ENCODE measurements at regions not wholly inside any gene's neighbourhood (a gene's known extent, or its start where the extent isn't known, plus 50 kb on each side); places are given as distances from the start of the nearest gene placed in this dataset.
A peak's percentile ranks its signal among the peaks of the same experiment; 100 is the strongest.

- Histone ChIP-seq H3K4me3 (ENCODE audit: low read length in 3 of 3) (no peak overlapping the region), H3K27ac (ENCODE audit: low read depth in 2 of 2, low read length in 2 of 2) (no peak overlapping the region), H3K4me1 (ENCODE audit: control insufficient read depth in 2 of 3, insufficient read depth in 2 of 3, low read depth in 1 of 3, low read length in 3 of 3) (no peaks in the 10 kb centered on the region), H3K9me3 (ENCODE audit: control insufficient read depth in 2 of 3, insufficient read depth in 1 of 3, low read length in 3 of 3) (no peaks in the 10 kb centered on the region), H3K27me3 (ENCODE audit: control insufficient read depth, insufficient read depth, low read length) (no peaks in the 10 kb centered on the region), H3K9ac (ENCODE audit: low read length in 3 of 3) (no peak overlapping the region), H3K36me3 (ENCODE audit: control insufficient read depth in 2 of 3, insufficient read depth in 3 of 3, low read length in 3 of 3) (no peaks in the 10 kb centered on the region)
- no peak for TF ChIP-seq CTCF (IDR thresholded peaks at IDR 0.05; ENCODE audit: borderline replicate concordance, extremely low read depth, insufficient read depth)
- intact Hi-C loops (cut with DNase I) = no loop called here
- DNase-seq (no peak), FAIRE-seq (no peak)
These were observed 66.8 kb upstream of the BCHE start for GRCh38 chr3:165903885-165904630.

- Histone ChIP-seq H3K27me3 (ENCODE audit: control insufficient read depth, insufficient read depth, low read length) (no peaks in the 10 kb centered on the region), H3K9me3 (ENCODE audit: control insufficient read depth in 2 of 3, insufficient read depth in 1 of 3, low read length in 3 of 3) (no peaks in the 10 kb centered on the region), H3K4me3 (ENCODE audit: low read length in 3 of 3) (no peak overlapping the region), H3K27ac (ENCODE audit: low read depth in 2 of 2, low read length in 2 of 2) (no peak overlapping the region), H3K4me1 (ENCODE audit: control insufficient read depth in 2 of 3, insufficient read depth in 2 of 3, low read depth in 1 of 3, low read length in 3 of 3) (no peaks in the 10 kb centered on the region), H3K36me3 (ENCODE audit: control insufficient read depth in 2 of 3, insufficient read depth in 3 of 3, low read length in 3 of 3) (no peaks in the 10 kb centered on the region), H3K9ac (ENCODE audit: low read length in 3 of 3) (no peak overlapping the region)
- intact Hi-C loops (cut with DNase I) = no loop called here
- FAIRE-seq (no peak), DNase-seq (no peak)
- TF ChIP-seq CTCF (IDR thresholded peaks at IDR 0.05; ENCODE audit: borderline replicate concordance, extremely low read depth, insufficient read depth) = no peak
These were observed 61.8 kb upstream of the BCHE start for GRCh38 chr3:165899066-165899465.

- H3K27ac ChIP-seq (ENCODE audit: low read depth in 2 of 2, low read length in 2 of 2) = no peak overlapping the region
- no peak overlapping the region for H3K4me3 ChIP-seq (ENCODE audit: low read length in 3 of 3)
- H3K27me3 ChIP-seq (ENCODE audit: control insufficient read depth, insufficient read depth, low read length) = no peaks in the 10 kb centered on the region
- H3K4me1 ChIP-seq (ENCODE audit: control insufficient read depth in 2 of 3, insufficient read depth in 2 of 3, low read depth in 1 of 3, low read length in 3 of 3) = no peaks in the 10 kb centered on the region
- intact Hi-C loops (cut with DNase I) = no loop called here
- H3K9me3 ChIP-seq (ENCODE audit: control insufficient read depth in 2 of 3, insufficient read depth in 1 of 3, low read length in 3 of 3) = no peaks in the 10 kb centered on the region
- no peak overlapping the region for H3K9ac ChIP-seq (ENCODE audit: low read length in 3 of 3)
- FAIRE-seq = no peak
- DNase-seq = no peak
- no peak for TF ChIP-seq CTCF (IDR thresholded peaks at IDR 0.05; ENCODE audit: borderline replicate concordance, extremely low read depth, insufficient read depth)
- no peaks in the 10 kb centered on the region for H3K36me3 ChIP-seq (ENCODE audit: control insufficient read depth in 2 of 3, insufficient read depth in 3 of 3, low read length in 3 of 3)
These were observed 59.9 kb upstream of the BCHE start for GRCh38 chr3:165897137-165897536.

- intact Hi-C loops (cut with DNase I) = no loop called here
- H3K27ac ChIP-seq (ENCODE audit: low read depth in 2 of 2, low read length in 2 of 2) = no peak overlapping the region
- H3K27me3 ChIP-seq (ENCODE audit: control insufficient read depth, insufficient read depth, low read length) = no peaks in the 10 kb centered on the region
- no peaks in the 10 kb centered on the region for H3K4me1 ChIP-seq (ENCODE audit: control insufficient read depth in 2 of 3, insufficient read depth in 2 of 3, low read depth in 1 of 3, low read length in 3 of 3)
- H3K36me3 ChIP-seq (ENCODE audit: control insufficient read depth in 2 of 3, insufficient read depth in 3 of 3, low read length in 3 of 3) = no peaks in the 10 kb centered on the region
- no peaks in the 10 kb centered on the region for H3K9me3 ChIP-seq (ENCODE audit: control insufficient read depth in 2 of 3, insufficient read depth in 1 of 3, low read length in 3 of 3)
- no peak overlapping the region for H3K4me3 ChIP-seq (ENCODE audit: low read length in 3 of 3)
- no peak overlapping the region for H3K9ac ChIP-seq (ENCODE audit: low read length in 3 of 3)
- FAIRE-seq = no peak
- no peak for TF ChIP-seq CTCF (IDR thresholded peaks at IDR 0.05; ENCODE audit: borderline replicate concordance, extremely low read depth, insufficient read depth)
- peak in 2 of 5 donors; percentile 5 to 9 for DNase-seq
These were observed 58.7 kb upstream of the BCHE start for GRCh38 chr3:165895919-165896318.
